NOMO-1 treated with dmso at 0.1 percent for 144 hours (cell line): ENCODE measurements at regions not wholly inside any gene's neighbourhood (a gene's known extent, or its start where the extent isn't known, plus 50 kb on each side); places are given as distances from the start of the nearest gene placed in this dataset.

Source experiments
- DNase-seq: peaks from one replicate; lab custom pipeline; 2025; ENCODE audit not compliant: unreplicated experiment; lab: John Stamatoyannopoulos, UW

DNA sequence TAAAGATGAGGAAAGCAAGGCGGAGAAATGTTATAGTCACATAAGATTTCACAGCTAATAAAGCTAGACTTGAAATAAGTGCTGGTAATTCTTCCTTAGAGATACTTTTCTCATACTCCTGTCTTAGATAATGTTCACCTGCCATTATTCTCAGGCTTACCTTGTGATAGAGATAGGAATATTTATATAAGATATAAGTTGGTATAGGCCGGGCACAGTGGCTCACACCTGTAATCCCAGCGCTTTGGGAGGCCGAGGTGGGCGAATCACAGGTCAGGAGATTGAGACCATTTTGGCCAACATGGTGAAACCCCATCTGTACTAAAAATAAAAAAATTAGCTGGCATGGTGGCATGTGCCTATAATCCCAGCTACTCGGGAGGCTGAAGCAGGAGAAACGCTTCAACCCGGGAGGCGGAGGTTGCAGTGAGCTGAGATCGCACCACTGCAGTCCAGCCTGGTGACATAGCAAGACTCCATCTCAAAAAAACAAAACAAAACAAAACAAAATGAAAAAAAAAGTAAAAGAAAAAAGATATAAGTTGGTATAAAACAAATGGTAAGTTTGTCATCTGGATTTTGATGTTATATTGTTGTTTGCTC, 1918.4 kb downstream of the MAT2B start:
- no peak for DNase-seq

DNA sequence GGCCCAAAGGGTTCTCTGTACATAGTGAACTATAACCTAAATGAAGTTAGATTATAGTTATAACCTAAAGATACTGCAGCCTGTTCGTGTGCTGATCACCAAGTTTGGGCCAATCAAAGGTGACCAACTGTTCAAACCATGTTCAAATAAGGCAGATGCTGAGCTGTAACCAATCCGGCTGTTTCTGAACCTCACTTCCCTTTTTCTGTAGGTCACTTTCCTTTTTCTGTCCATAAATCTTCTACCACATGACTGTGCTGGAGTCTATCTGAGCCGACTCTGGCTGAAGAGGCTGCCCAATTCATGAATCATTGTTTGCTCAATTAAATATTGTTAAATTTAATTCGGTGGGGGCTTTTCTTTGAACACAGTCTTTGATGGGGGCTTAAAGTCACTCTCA, 1920.2 kb downstream of the MAT2B start:
- DNase-seq = peak; percentile 2

DNA sequence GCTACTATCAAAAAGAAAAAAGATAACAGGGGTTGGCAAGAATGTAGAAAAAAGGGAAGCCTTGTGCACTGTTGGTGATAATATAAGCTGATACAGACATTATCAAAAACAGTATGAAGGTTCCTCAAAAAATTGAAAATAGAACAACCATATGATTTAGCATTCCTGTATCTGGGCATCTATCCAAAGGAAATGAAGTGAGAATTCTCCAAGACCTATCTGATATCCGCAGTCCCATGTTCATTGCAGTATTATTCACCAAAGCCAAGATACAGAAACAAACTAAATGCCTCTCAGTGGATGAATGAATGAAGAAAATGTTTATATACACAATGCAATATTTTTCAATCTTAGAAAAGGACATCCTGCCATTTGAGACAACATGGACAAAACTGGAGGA, 1943.3 kb downstream of the MAT2B start:
- DNase-seq = no peak

DNA sequence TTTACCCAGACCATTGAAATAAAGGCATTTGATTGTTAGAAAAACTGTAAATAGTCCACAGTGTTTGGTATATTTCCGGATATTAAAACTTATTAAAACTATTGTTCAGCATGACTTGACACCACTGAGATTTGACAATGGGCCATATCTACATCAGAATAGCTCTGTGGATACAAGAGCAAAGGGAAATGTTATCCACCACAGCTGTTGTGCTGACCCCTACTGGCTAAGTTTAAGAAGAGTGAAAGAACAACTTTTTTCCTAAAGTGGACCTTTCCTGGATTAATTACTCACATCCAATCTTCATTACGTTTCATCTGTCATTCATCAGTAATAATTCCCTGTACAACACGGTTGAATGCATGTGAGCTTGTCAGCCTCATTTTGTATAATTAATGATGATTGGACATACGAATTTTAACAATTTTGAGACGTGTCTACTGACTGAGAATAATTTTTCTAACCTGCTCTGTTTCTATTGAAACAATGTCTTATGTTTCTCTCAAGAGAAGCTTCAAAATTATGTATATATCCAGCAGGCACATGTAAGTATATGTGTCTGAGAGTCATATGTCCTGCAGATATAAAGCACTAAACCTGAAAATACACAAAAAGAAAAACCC, 1952.6 kb downstream of the MAT2B start:
- DNase-seq = no peak

DNA sequence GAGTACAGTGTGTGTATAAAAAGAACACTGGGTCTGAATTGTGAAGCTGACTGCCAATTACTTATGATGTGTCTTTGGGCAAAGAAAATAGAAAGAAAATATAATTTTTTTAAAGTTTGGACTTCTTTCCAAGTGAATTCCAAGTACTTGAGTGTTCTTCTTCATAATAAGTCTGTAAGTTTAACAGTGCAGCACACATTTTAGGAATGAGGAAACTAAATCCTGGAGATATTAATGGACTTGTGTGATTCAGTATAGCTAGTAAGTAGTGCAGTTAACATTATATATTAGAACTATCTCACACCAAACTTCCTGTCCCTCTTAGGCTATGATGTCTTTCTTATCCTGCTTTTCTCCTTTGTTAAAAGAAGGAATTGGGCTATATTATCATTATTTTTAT, 1953.8 kb downstream of the MAT2B start:
- no peak for DNase-seq

DNA sequence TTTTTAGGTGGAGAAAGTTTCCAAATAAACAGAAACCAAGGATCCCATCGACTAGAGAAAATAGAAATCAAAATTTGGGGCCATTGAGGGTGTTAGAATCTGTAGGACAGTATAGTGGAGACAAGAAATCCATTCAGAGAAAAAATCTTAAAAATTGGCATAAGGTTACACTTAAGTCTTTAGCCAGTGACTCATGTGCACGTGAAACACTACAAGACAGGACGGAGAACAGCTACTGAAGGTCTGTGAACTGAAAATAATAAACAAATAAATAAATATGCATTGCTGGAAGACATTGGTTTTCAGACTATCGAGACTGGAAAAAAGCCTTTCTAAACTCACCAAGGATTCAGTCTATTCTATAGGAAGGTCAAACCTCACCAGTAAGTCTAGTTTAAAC, 1955.5 kb downstream of the MAT2B start:
- DNase-seq = no peak

DNA sequence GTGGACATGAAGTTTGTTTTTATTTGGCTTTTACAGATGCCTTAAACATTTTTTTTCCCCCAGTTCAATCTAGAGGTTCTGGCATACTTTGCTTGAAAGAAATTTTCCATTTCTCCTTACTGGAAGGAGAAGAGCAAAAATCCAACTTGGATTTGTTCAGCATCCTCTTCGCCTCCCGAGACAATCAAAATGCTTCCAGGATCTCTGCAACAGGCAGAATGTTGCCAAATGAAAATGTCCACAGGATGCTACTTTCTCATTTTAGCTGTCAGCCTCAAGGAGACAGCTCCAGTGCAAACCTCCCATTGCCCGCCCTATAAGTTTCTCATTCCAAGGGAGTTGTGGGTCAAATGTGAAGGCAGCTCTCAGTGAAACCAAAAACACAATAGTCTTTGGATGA, 1972.1 kb downstream of the MAT2B start:
- DNase-seq = no peak

GRCh38 chr5:165495829-165496380, 1990.5 kb downstream of the MAT2B start:
- no peak for DNase-seq

DNA sequence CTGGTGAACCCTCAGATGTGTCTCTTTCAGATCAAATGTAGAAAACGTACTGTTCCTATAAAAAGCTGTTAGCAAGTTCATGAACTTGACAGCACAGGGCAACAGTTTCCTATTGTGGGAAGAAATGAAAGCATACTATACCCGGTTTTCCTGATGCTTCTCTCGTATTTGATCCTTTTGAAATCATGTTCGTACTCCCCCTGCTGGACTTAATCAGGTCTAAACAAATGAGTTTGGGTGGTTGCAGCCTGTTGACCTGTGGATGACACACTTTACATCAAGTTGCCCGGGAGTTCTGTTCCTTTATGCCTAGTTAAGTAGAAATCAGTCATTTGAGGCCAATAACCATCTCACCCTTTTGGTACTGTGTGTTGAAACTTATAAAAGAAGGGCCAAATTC, 1992.3 kb downstream of the MAT2B start:
- DNase-seq = peak; percentile 18

GRCh38 chr5:165502893-165503691, 1997.7 kb downstream of the MAT2B start:
- no peak for DNase-seq

GRCh38 chr5:165504674-165505073, 1999.3 kb downstream of the MAT2B start:
- no peak for DNase-seq

DNA sequence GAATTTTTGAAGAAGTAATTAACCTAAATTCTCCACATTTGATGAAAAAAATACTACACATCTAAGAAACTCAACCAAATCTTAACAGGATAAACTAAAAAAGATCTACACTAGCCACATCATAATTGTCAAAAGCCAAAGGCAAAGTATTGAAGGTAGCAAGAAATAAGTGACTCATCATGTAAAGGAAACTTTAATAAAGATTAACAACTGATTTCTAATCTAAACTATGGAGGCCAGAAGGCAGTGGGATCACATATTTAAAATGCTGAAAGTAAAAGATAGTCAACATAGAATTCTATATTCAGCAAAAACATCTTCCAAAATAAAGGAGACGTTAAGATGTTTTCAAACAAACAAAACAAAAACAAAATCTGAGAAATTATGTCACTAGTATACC, 2002.9 kb downstream of the MAT2B start:
- DNase-seq = no peak

- DNase-seq = no peak
Measured at GRCh38 chr5:165508861-165509260, 2003.4 kb downstream of the MAT2B start.

DNA sequence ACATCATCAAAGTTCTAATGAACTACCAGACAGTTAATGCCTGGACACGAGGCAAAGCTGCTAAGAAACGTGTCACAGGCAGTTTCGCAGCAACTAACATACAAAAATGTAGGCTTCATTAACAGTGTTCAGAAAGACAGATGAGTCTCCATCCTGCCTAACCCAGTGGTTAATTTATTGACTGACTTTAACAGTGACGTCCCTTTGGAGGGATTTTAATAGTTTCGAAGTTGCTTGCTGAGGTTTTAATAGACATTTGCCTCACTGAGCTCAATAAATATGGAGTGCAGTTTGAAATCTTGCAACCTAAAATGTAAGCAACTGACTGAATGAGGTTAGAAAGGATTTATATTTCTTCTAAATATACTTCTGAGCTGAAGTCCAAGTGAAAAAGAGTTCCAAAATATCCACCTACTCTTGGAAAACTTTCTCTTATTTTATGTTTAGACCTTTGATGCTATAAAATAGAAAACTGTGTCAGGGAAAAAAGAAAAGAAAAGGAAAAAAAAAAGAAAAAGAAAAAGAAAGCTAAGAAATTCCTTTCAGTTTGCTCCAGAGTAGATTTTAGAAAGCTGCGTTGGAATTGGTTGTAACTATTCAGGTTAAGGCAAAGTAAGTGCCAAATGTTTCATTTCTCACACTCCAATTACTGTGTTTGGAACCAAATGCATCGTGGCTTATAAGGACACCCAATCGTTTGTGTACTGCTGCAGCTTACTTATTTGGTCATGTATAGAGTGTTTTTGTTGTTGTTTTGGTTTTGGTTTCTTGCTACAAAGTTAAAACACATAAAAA, 2016.6 kb downstream of the MAT2B start:
- DNase-seq = no peak

- DNase-seq = no peak
Measured at GRCh38 chr5:165525271-165525670, 2019.9 kb downstream of the MAT2B start.

- DNase-seq = no peak
Measured at GRCh38 chr5:165526357-165526756, 2020.9 kb downstream of the MAT2B start.

- no peak for DNase-seq
Measured at GRCh38 chr5:165527577-165527976, 2022.2 kb downstream of the MAT2B start.

DNA sequence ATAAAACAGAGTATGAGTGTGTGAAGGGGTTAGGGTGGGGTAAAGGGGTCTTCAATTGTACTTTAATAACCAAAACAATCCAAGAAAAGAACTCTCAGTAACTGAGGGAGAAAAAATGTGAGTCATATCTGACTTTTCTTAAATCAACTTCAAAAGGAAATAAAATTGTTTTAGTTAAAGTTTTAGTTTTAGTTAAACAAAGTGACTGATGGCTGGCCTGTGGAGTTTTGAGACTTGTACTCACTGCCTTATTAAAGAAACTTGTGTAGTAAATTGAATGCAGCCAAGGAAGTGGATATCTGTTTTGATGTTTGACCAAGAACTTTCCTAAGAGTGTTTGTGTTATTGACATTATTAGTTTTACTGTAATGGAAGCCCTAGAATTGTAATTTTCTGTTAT, 2032.6 kb downstream of the MAT2B start:
- no peak for DNase-seq

DNA sequence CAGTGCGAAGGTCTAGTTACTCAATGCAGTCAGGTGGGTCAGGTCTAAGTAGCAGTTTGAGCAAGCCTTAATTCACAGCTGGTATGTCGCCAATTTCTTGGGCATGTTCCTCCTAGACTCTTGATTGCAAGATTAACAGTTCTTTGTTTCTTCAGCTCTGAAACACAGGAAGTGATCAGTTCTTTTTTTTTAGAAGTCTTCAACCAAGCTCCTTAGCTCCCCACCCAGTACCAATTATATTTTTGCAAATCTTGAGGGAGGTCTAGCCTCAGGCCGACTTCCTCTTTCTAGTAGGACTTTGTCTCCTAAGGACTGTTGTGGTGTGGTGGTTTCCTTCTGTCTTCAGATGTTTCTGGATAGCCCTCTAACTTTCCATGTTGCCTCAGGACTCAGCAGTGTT, 2054.2 kb downstream of the MAT2B start:
- peak; percentile 89 for DNase-seq

DNA sequence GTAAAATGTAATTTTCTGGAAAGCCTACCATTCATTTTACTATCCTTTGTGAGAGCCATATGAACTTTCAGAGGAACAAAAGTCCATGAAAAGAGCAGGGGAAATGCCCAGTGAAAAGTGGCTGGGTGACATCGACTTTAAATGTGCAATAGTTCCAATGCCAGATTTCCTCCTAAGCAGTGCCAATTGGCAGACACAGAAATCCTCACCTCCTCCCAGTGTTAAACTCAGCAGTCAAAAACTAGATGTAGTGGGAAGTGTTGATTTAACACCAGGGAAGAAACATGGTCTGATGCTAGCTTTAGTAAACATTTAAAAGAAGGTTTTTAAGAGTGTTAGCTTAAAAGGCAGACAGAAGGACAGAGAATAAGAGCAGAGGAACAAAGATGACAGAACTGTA, 2055.2 kb downstream of the MAT2B start:
- DNase-seq = no peak

GRCh38 chr5:165565911-165566310, 2060.5 kb downstream of the MAT2B start:
- DNase-seq = no peak
